Small intestine (tissue), 7 donors: ENCODE measurements at regions not wholly inside any gene's neighbourhood (a gene's known extent, or its start where the extent isn't known, plus 50 kb on each side); places are given as distances from the start of the nearest gene placed in this dataset.

Experiments
- DNase-seq, 2 donors: peaks; one replicate each; pipeline versions ENCODE4 v3.0.0 to v3.0.0-alpha.2; 2013
- FAIRE-seq: peaks from 2 replicates; lab custom pipeline; 2012; peaks lifted over from hg19 to GRCh38; lab: Jason Lieb, UNC
- H3K27ac ChIP-seq, 3 donors: one replicate each; pipeline ENCODE4 v1.5.1; 2013; ENCODE audit warnings: low read length in 2 of 3, mild to moderate bottlenecking in 2 of 3, control low read depth in 1 of 3, inconsistent platforms in 1 of 3, low read depth in 1 of 3, moderate library complexity in 1 of 3
- H3K27me3 ChIP-seq, 3 donors: one replicate each; pipeline ENCODE4 v1.6.1; 2013; ENCODE audit warnings: low read length in 3 of 3, inconsistent platforms in 1 of 3; ENCODE audit not compliant: control insufficient read depth in 3 of 3, insufficient read depth in 3 of 3
- H3K36me3 ChIP-seq, 3 donors: one replicate each; pipeline ENCODE4 v1.6.1; 2013; ENCODE audit warnings: low read length in 3 of 3, inconsistent platforms in 1 of 3, low read depth in 1 of 3, mild to moderate bottlenecking in 1 of 3, moderate library complexity in 1 of 3; ENCODE audit not compliant: control insufficient read depth in 3 of 3, insufficient read depth in 2 of 3
- H3K4me1 ChIP-seq, 3 donors: one replicate each; pipeline ENCODE4 v1.6.1; 2013; ENCODE audit warnings: low read length in 2 of 3, inconsistent platforms in 1 of 3, low read depth in 1 of 3, mild to moderate bottlenecking in 1 of 3, moderate library complexity in 1 of 3; ENCODE audit not compliant: control insufficient read depth in 3 of 3, insufficient read depth in 2 of 3
- H3K4me3 ChIP-seq, 3 donors: one replicate each; pipeline ENCODE4 v1.5.1; 2013; ENCODE audit warnings: low read length in 3 of 3, control low read depth in 1 of 3, inconsistent platforms in 1 of 3, low read depth in 1 of 3, mild to moderate bottlenecking in 1 of 3, moderate library complexity in 1 of 3
- H3K9me3 ChIP-seq, 2 donors: one replicate each; pipeline ENCODE4 v1.6.1; 2013; ENCODE audit warnings: low read depth in 1 of 2, low read length in 1 of 2; ENCODE audit not compliant: control insufficient read depth in 2 of 2, insufficient read depth in 1 of 2
- WGBS, 3 donors: extraction: QIAGEN DNeasy Blood & Tissue Kit; methylation state at CpG; one replicate each; pipeline ENCODE4 v1.1.7; 2013; 5-methylcytosine and 5-hydroxymethylcytosine counted together
- donor health status: healthy with polysubstance abuse.
- donor health status: control.
- donor health status: control.
- donor health status: Bipolar disorder and iron deficiency.
- donor health status: healthy.

- DNase-seq (no peak), FAIRE-seq (no peak)
- no peaks in the 10 kb centered on the region for H3K27me3 ChIP-seq
- no peaks in the 10 kb centered on the region for H3K9me3 ChIP-seq
- H3K4me1 ChIP-seq: no peaks in the 10 kb centered on the region
- 84 to 91% (median 85%) methylated on average over 17 of the region's 17 CpGs for WGBS, 3 donors
- H3K27ac ChIP-seq: no peak overlapping the region
- no peak overlapping the region for H3K4me3 ChIP-seq
- no peaks in the 10 kb centered on the region for H3K36me3 ChIP-seq
These were observed 579.6 kb downstream of the USP25 start for GRCh38 chr21:16309250-16309971.

DNA sequence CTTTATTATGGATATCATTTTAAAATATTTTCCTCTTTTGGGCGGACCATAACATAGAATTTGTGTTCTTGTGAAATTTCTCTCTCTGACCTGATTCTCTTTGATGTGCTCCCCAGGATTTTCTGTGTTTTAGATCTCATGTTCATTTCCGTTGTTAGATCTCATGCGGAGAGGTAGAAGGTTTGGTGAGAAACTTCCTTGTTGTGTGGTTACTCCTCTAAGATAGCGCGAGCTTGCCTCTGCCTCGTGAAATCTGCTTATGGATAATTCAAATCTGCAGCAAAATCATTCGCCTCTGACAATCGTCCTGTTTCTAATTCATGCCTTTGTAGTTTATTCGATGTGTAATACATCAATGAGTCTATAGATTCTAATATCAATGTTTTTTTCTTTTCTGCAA lies 580.4 kb downstream of the USP25 start:
- no peaks in the 10 kb centered on the region for H3K27me3 ChIP-seq
- no peak overlapping the region for H3K27ac ChIP-seq
- 89 to 91% (median 90%) methylated on average over 9 of the region's 9 CpGs for WGBS, 3 donors
- H3K4me1 ChIP-seq: no peaks in the 10 kb centered on the region
- H3K36me3 ChIP-seq: no peaks in the 10 kb centered on the region
- no peak for FAIRE-seq
- DNase-seq: no peak
- H3K4me3 ChIP-seq: no peak overlapping the region
- H3K9me3 ChIP-seq: no peaks in the 10 kb centered on the region

DNA sequence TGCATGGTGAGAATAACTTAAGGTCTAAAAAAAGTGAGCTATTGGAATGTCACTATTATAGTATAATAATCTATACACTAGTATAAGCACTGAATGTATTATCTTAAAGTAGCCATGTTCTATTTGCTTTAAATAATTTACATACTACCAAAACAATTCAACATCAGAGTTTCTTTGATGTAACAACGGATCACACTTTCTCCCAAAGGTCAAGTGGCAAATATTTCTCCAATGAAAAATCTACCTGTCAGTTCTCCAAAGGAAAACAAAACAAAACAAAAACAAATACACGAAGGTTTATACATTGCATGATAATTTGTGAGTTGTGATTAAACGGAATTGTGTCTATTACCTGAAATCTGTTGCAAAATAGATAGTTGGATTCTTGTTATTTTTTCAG lies 581.4 kb downstream of the USP25 start:
- DNase-seq (no peak), FAIRE-seq (no peak)
- Histone ChIP-seq H3K4me3 (no peak overlapping the region), H3K27me3 (no peaks in the 10 kb centered on the region), H3K36me3 (no peaks in the 10 kb centered on the region), H3K9me3 (no peaks in the 10 kb centered on the region), H3K4me1 (no peaks in the 10 kb centered on the region), H3K27ac (no peak overlapping the region)
- 75 to 81% (median 76%) methylated on average over 3 of the region's 3 CpGs for WGBS, 3 donors

DNA sequence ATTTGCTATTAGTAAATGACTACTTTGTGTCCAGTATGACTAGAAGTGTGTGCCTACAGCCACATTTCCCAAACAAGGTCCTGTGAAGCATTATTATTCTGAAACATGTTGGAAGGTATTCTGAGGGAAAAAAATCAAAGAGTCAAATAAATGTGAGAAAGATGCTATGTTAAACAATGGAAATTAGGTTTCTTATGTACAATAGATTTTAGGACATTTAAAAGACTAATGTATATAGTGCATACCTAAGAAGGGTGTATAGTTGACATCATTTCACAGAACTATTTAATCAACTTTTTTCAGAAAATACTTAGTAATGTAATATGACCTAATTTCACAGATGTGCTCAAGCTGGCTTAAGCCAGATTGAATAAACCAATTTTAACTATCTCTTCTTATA lies 582.5 kb downstream of the USP25 start:
- DNase-seq (no peak), FAIRE-seq (no peak)
- Histone ChIP-seq H3K4me1 (no peaks in the 10 kb centered on the region), H3K4me3 (no peak overlapping the region), H3K9me3 (no peaks in the 10 kb centered on the region), H3K27me3 (no peaks in the 10 kb centered on the region), H3K27ac (no peak overlapping the region), H3K36me3 (no peaks in the 10 kb centered on the region)

DNA sequence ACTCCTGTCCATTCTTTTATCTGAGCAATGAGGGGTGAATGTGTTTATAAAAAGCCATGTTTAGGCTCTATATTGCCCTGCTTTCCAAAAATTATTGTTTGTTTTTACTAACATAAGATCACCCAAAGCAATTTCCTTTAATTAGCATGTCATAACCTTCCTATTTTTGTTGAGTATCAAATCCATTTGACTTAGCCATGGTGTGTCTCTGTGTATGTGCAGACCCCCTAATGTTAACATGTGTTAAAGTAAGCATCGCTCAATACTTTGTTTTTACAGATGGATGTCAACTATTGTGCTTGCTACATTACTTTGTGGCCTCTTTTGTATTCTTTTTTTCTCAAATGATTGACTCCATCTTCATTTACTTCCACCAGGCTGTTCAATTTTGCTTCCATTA lies 585.4 kb downstream of the USP25 start:
- no peaks in the 10 kb centered on the region for H3K36me3 ChIP-seq
- H3K27ac ChIP-seq: no peak overlapping the region
- no peaks in the 10 kb centered on the region for H3K9me3 ChIP-seq
- FAIRE-seq: no peak
- no peak overlapping the region for H3K4me3 ChIP-seq
- WGBS, 3 donors: 78 to 90% (median 84%) methylated on average over 1 of the region's 1 CpG
- DNase-seq: no peak
- no peaks in the 10 kb centered on the region for H3K27me3 ChIP-seq
- no peaks in the 10 kb centered on the region for H3K4me1 ChIP-seq

DNA sequence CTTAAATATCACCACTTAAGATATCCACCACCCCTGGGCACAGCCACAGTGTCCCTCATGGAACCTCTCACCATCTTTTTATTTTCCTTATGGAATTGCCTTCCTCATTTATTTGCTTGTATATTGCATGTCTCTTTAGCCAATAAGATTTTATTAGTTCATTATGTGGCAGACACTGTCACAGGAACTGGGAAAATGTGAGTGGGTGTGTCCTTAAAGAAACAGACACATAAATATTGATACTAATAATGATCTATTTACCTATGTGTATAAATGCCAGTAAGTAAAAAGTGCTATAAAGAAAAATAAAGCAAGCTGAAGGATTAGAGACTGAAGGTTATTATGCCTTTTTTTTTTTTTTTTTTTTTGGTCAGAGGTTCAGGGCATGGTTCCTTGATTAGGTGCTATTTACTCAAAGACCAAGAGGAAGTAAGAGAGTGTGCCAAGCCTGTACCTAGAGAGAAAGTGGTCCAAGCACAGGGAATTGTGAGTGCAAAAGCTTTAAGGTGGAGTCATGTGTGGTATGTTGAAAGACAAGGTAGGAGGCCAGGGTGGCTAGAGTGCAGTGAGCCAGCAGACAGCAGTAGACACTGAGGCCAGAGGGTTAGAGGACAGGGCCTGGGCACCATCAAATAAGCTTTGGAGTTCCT lies 589.0 kb downstream of the USP25 start:
- DNase-seq: no peak
- no peak overlapping the region for H3K4me3 ChIP-seq
- H3K27me3 ChIP-seq: no peaks in the 10 kb centered on the region
- no peaks in the 10 kb centered on the region for H3K9me3 ChIP-seq
- H3K4me1 ChIP-seq: no peaks in the 10 kb centered on the region
- no peaks in the 10 kb centered on the region for H3K36me3 ChIP-seq
- H3K27ac ChIP-seq: no peak overlapping the region
- no peak for FAIRE-seq

DNA sequence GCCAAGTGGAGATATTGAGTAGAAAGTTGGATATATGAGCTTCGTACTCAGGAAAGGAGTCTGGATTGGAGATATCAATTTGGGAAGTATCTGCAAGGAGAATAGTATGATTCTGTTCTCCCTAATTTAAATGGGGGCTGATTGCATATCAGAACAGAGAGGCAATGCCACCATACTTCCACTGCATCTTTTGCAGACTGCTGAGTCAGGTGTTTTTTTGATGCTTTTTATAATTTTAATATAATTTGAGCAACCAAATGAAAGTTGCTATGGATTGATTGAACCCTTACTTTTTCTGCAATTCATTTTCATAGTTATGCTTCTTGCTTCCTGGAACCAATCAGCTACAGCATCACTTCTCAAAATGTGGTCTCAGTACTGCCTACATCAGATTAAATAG lies 590.3 kb downstream of the USP25 start:
- 88 to 91% (median 90%) methylated on average over 1 of the region's 1 CpG for WGBS, 3 donors
- no peak overlapping the region for H3K4me3 ChIP-seq
- no peak for DNase-seq
- no peaks in the 10 kb centered on the region for H3K27me3 ChIP-seq
- no peaks in the 10 kb centered on the region for H3K9me3 ChIP-seq
- H3K4me1 ChIP-seq: no peaks in the 10 kb centered on the region
- H3K36me3 ChIP-seq: no peaks in the 10 kb centered on the region
- H3K27ac ChIP-seq: no peak overlapping the region
- FAIRE-seq: no peak

GRCh38 chr21:16322454-16322853 lies 592.7 kb downstream of the USP25 start:
- H3K27me3 ChIP-seq: no peaks in the 10 kb centered on the region
- no peak overlapping the region for H3K4me3 ChIP-seq
- WGBS, 3 donors: 51 to 55% (median 51%) methylated on average over 2 of the region's 2 CpGs
- no peaks in the 10 kb centered on the region for H3K36me3 ChIP-seq
- no peaks in the 10 kb centered on the region for H3K4me1 ChIP-seq
- no peak for FAIRE-seq
- no peak overlapping the region for H3K27ac ChIP-seq
- no peaks in the 10 kb centered on the region for H3K9me3 ChIP-seq
- no peak for DNase-seq

GRCh38 chr21:16323596-16323995 lies 593.8 kb downstream of the USP25 start:
- DNase-seq (no peak), FAIRE-seq (no peak)
- Histone ChIP-seq H3K4me1 (no peaks in the 10 kb centered on the region), H3K36me3 (no peaks in the 10 kb centered on the region), H3K27me3 (no peaks in the 10 kb centered on the region), H3K9me3 (no peaks in the 10 kb centered on the region), H3K4me3 (no peak overlapping the region), H3K27ac (no peak overlapping the region)
- 67 to 83% (median 70%) methylated on average over 1 of the region's 1 CpG for WGBS, 3 donors
